Stimulated activated naive B cell treated with anti-CD40 and anti-IgM and Interleukin-4, amounts not matched to agents 10 μg/mL and 1 μg/mL and 100 μg/mL, for 72 hours (primary cell): ENCODE measurements at regions not wholly inside any gene's neighbourhood (a gene's known extent, or its start where the extent isn't known, plus 50 kb on each side); places are given as distances from the start of the nearest gene placed in this dataset.
A peak's percentile ranks its signal among the peaks of the same experiment; 100 is the strongest.

Experiments
- ATAC-seq, 2 donors: fragments of 150-1000 bp; cut with Tn5 transposase; replicated peaks; 2 replicates each; pipeline ENCODE4 v1.10.0; 2021; ENCODE audit warnings: moderate library complexity in 1 of 2
- DNase-seq: peaks from one replicate; pipeline ENCODE4 v3.0.0; 2021
- H3K27ac Mint-ChIP-seq: one replicate; pipeline ENCODE4 v1.8.0; 2022; ENCODE audit warnings: mild to moderate bottlenecking, mixed read lengths
- H3K27me3 Mint-ChIP-seq, 2 donors: one replicate each; pipeline ENCODE4 v1.8.0; 2022; ENCODE audit warnings: mixed read lengths in 2 of 2
- H3K36me3 Mint-ChIP-seq, 2 donors: one replicate each; pipeline ENCODE4 v1.8.0; 2022; ENCODE audit warnings: mixed read lengths in 2 of 2, mild to moderate bottlenecking in 1 of 2
- H3K4me1 Mint-ChIP-seq, 2 donors: one replicate each; pipeline ENCODE4 v1.8.0; 2022; ENCODE audit warnings: mixed read lengths in 2 of 2, mild to moderate bottlenecking in 1 of 2
- H3K4me3 Mint-ChIP-seq, 2 donors: one replicate each; pipeline ENCODE4 v1.8.0; 2022; ENCODE audit warnings: mild to moderate bottlenecking in 2 of 2, mixed read lengths in 2 of 2, moderate library complexity in 1 of 2
- H3K9me3 Mint-ChIP-seq, 2 donors: one replicate each; pipeline ENCODE4 v1.8.0; 2022; ENCODE audit warnings: mixed read lengths in 2 of 2, mild to moderate bottlenecking in 1 of 2

GRCh38 chr6:7468382-7469081, 72.9 kb upstream of the DSP start:
- ATAC-seq, result peak in 1 of 2 donors; percentile 62
- Mint-ChIP-seq H3K4me3 (peak overlapping the region in 1 of 2 donors; percentile 5), H3K36me3 (no peaks in the 10 kb centered on the region)

DNA sequence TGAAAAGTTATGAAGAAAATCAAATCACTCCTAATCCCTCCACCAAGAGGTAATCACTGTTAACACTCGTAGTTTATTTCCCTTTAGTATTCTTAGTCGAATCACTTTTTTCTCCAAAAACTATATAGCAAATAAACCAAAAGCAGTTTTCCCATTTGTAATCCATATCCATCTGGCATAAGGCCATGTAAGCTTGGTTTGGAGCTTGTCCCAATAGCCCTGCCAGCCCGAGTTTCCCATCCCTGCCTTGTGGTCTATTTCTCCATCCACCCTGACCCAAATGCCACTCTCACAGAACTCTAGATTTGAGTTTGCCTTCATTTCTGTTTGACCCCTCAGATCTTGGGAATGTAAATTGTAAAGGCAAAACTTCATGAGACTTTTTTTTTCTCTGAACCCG, 71.8 kb upstream of the DSP start:
- H3K27me3 Mint-ChIP-seq, result peaks cover 7 to 30% of the 10 kb centered on the region in 2 donors
- DNase-seq (no peak), ATAC-seq (no peak)

More at GRCh38 chr6:7468382-7469081, 72.9 kb upstream of the DSP start:
- H3K4me1 Mint-ChIP-seq, result peaks cover 0 to 5% of the 10 kb centered on the region in 2 donors
- DNase-seq, result no peak
- H3K27ac Mint-ChIP-seq, result no peak overlapping the region
- H3K27me3 Mint-ChIP-seq, result peaks cover 7 to 23% of the 10 kb centered on the region in 2 donors
- peaks cover 0 to 1% of the 10 kb centered on the region in 2 donors for H3K9me3 Mint-ChIP-seq

GRCh38 chr6:7471171-7471570, 70.3 kb upstream of the DSP start:
- peaks cover 0 to 5% of the 10 kb centered on the region in 2 donors for H3K4me1 Mint-ChIP-seq
- H3K36me3 Mint-ChIP-seq, result no peaks in the 10 kb centered on the region
- peaks cover 0 to 1% of the 10 kb centered on the region in 2 donors for H3K9me3 Mint-ChIP-seq
- ATAC-seq (no peak), DNase-seq (no peak)
- H3K4me3 Mint-ChIP-seq, result no peak overlapping the region
- H3K27me3 Mint-ChIP-seq, result peaks cover 7 to 30% of the 10 kb centered on the region in 2 donors
- no peak overlapping the region for H3K27ac Mint-ChIP-seq

More for the DNA sequence above, 71.8 kb upstream of the DSP start:
- peaks cover 0 to 5% of the 10 kb centered on the region in 2 donors for H3K4me1 Mint-ChIP-seq
- no peak overlapping the region for H3K27ac Mint-ChIP-seq
- H3K9me3 Mint-ChIP-seq, result peaks cover 0 to 3% of the 10 kb centered on the region in 2 donors
- H3K36me3 Mint-ChIP-seq, result no peaks in the 10 kb centered on the region
- no peak overlapping the region for H3K4me3 Mint-ChIP-seq

DNA sequence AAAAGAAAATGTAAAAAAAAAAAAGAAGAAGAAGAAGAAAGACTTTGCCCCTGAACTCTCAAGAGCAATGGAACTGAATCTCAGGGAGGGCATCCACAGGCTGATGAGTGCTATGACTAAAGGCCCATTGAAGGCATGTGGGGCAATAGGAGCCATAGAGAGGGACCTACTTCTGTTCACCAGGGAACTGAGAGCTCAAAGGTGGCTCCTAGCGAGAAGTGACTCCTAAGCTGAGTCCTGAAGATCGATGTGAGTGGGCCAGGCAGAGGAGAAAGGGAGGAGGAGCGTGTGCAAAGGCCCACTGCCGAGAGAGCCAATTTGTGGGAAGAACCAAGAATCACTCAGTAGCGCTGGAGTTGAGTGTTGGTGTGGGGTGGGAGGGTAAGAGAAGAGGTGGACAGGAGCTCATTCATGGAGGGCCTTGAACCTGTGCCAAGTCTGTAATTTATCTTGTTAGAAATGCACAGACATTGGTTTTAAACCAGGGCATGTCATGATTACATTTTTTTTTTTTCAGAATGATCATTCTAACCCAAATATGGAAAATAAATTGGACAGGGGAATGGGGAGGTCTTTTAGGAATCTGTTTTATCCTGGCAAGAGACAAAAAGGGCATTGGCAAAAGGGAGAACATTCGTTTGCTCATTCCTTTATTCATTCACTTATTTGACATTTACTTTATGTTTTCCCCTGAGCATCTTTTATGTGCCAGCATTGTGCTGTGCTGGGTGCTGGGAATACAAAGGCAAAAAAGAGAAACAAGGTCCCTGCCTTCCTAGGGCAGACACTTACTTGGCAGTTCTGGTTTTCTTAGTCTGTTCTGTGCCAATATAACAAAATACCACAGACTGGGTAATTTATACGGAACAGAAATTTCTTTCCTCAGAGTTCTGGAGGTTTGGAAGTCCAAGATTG, 67.4 kb upstream of the DSP start:
- ATAC-seq (no peak), DNase-seq (no peak)
- H3K4me3 Mint-ChIP-seq, result no peak overlapping the region
- H3K36me3 Mint-ChIP-seq, result no peaks in the 10 kb centered on the region
- H3K4me1 Mint-ChIP-seq, result no peaks in the 10 kb centered on the region
- no peak overlapping the region for H3K27ac Mint-ChIP-seq
- H3K9me3 Mint-ChIP-seq, result peaks cover 0 to 1% of the 10 kb centered on the region in 2 donors
- peaks cover 0 to 21% of the 10 kb centered on the region in 2 donors for H3K27me3 Mint-ChIP-seq

DNA sequence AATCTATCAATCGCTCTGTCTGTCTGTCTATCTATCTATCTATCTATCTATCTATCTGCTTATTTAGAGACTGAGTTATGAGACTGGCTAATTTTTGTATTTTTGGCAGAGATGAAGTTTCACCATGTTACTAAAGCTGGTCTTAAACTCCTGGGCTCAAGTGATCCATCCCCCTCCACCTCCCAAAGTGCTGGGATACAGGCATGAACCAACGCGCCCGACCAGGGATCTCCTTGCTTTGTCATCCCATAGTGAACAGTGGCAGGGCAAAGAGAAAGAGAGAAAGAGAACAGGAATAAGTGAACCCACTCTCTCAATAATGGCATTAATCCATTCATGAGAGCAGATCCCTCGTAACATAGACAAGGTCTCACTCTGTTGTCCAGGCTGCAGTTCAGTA, 66.4 kb upstream of the DSP start:
- ATAC-seq (no peak), DNase-seq (no peak)
- peaks cover 0 to 18% of the 10 kb centered on the region in 2 donors for H3K27me3 Mint-ChIP-seq
- H3K4me1 Mint-ChIP-seq, result no peaks in the 10 kb centered on the region
- H3K27ac Mint-ChIP-seq, result no peak overlapping the region
- H3K4me3 Mint-ChIP-seq, result no peak overlapping the region
- H3K36me3 Mint-ChIP-seq, result no peaks in the 10 kb centered on the region
- H3K9me3 Mint-ChIP-seq, result peaks cover 0 to 1% of the 10 kb centered on the region in 2 donors

DNA sequence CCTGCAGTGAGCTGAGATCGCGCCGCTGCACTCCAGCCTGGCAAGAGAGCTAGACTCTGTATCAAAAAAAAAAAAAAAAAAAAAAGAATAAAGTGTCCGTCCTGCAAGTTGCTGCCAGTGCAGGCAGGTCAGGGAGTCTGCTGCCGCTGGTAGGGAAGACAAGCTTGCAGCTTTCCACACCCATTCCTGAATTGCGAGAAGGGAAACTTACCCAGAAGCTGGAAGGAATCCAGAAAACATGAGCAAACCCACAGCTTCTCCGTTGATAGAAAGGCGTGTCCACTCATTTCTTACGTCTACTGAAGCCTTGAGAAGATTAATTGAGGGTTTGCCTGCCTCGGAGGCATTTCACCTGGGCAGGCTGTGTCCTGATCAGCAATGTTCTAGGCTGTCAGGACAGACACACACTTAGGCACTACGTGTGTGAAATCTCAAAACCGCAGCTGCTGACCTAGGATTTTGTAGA, 61.6 kb upstream of the DSP start:
- peaks cover 0 to 5% of the 10 kb centered on the region in 2 donors for H3K27me3 Mint-ChIP-seq
- H3K9me3 Mint-ChIP-seq, result no peaks in the 10 kb centered on the region
- H3K4me3 Mint-ChIP-seq, result no peak overlapping the region
- H3K4me1 Mint-ChIP-seq, result no peaks in the 10 kb centered on the region
- no peak overlapping the region for H3K27ac Mint-ChIP-seq
- ATAC-seq (no peak), DNase-seq (no peak)
- no peaks in the 10 kb centered on the region for H3K36me3 Mint-ChIP-seq

GRCh38 chr6:7484666-7485065, 56.8 kb upstream of the DSP start:
- H3K36me3 Mint-ChIP-seq, result no peaks in the 10 kb centered on the region
- H3K4me1 Mint-ChIP-seq, result no peaks in the 10 kb centered on the region
- DNase-seq (no peak), ATAC-seq (no peak)
- no peak overlapping the region for H3K4me3 Mint-ChIP-seq
- no peak overlapping the region for H3K27ac Mint-ChIP-seq
- no peaks in the 10 kb centered on the region for H3K9me3 Mint-ChIP-seq
- peaks cover 10 to 14% of the 10 kb centered on the region in 2 donors for H3K27me3 Mint-ChIP-seq

- Mint-ChIP-seq H3K4me1 (no peaks in the 10 kb centered on the region), H3K4me3 (no peak overlapping the region), H3K27me3 (peaks cover 7 to 14% of the 10 kb centered on the region in 2 donors), H3K36me3 (no peaks in the 10 kb centered on the region), H3K9me3 (no peaks in the 10 kb centered on the region), H3K27ac (no peak overlapping the region)
- no peak for ATAC-seq
- DNase-seq, result no peak
Measured at GRCh38 chr6:7486951-7487350, 54.5 kb upstream of the DSP start.

DNA sequence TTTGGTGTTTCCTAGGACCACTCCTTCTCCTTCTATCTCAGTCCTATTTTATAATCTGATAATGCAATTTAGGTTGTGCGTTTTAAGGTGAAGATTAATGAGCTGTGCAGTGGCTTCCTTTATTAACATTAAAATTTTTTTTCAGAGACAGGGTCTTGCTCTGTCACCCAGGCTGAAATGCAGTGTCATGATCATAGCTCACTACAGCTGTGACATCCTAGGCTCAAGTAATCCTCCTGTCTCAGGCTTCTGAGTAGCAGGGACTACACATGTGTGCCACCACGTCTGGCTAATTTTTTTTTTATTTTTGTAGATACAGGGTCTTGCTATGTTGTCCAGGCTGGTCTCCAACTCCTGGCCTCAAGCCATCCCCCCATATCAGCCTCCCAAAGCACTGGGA, 53.0 kb upstream of the DSP start:
- H3K27ac Mint-ChIP-seq, result no peak overlapping the region

GRCh38 chr6:7489376-7489775, 52.1 kb upstream of the DSP start:
- H3K4me3 Mint-ChIP-seq, result no peak overlapping the region
- no peak overlapping the region for H3K27ac Mint-ChIP-seq
- H3K36me3 Mint-ChIP-seq, result no peaks in the 10 kb centered on the region
- peaks cover 0 to 3% of the 10 kb centered on the region in 2 donors for H3K9me3 Mint-ChIP-seq
- DNase-seq (no peak), ATAC-seq (no peak)
- H3K27me3 Mint-ChIP-seq, result peaks cover 24 to 30% of the 10 kb centered on the region in 2 donors
- H3K4me1 Mint-ChIP-seq, result no peaks in the 10 kb centered on the region

More for the DNA sequence above, 53.0 kb upstream of the DSP start:
- H3K27me3 Mint-ChIP-seq, result peaks cover 18 to 23% of the 10 kb centered on the region in 2 donors
- no peak overlapping the region for H3K4me3 Mint-ChIP-seq
- H3K4me1 Mint-ChIP-seq, result no peaks in the 10 kb centered on the region
- ATAC-seq, result no peak
- peaks cover 0 to 3% of the 10 kb centered on the region in 2 donors for H3K9me3 Mint-ChIP-seq
- no peak for DNase-seq
- no peaks in the 10 kb centered on the region for H3K36me3 Mint-ChIP-seq
